H1 (cell line): ENCODE measurements at regions not wholly inside any gene's neighbourhood (a gene's known extent, or its start where the extent isn't known, plus 50 kb on each side); places are given as distances from the start of the nearest gene placed in this dataset.

Experiments
- ASH2L ChIP-seq: fragments of 200-600, 300-600 bp; sonication (generic); IDR thresholded peaks from one replicate; pipeline ENCODE4 v1.7.1; 2017; ENCODE audit warnings: low read length
- JUN ChIP-seq: IDR thresholded peaks from 2 replicates; pipeline ENCODE4 v1.6.1; 2011; ENCODE audit warnings: low read depth, mild to moderate bottlenecking, improper control_type of control experiment, low read length
- RNF2 ChIP-seq: fragments of 200-900, 300-1000 bp; sonication (generic); IDR thresholded peaks from 2 replicates; pipeline ENCODE4 v1.7.1; 2016; ENCODE audit warnings: borderline replicate concordance, low read depth, mild to moderate bottlenecking, antibody characterized with exemption, low read length; ENCODE audit not compliant: poor library complexity, severe bottlenecking; ENCODE audit errors: missing control alignments
- SAP30 ChIP-seq: fragments of 300-600 bp; sonication (generic); IDR thresholded peaks from 2 replicates; pipeline ENCODE4 v1.7.1; 2012; ENCODE audit warnings: low read length, moderate library complexity, mild to moderate bottlenecking, inconsistent platforms; ENCODE audit not compliant: insufficient read depth, insufficient replicate concordance
- SIRT6 ChIP-seq: IDR thresholded peaks from one replicate; pipeline ENCODE4 v1.7.1; 2012; ENCODE audit warnings: low read length, inconsistent platforms
- SUZ12 ChIP-seq: fragments of 200-600 bp; sonication (generic); IDR thresholded peaks from 2 replicates; pipeline ENCODE4 v1.6.1; 2012; ENCODE audit warnings: mild to moderate bottlenecking, inconsistent platforms, low read length, moderate library complexity, mixed read lengths
- TF ChIP-seq, protein P1 (sequence below): fragments of 300-600 bp; sonication (generic); IDR thresholded peaks from 2 replicates; pipeline ENCODE4 v1.7.1; 2012; ENCODE audit warnings: low read length, moderate library complexity, mild to moderate bottlenecking, inconsistent platforms; ENCODE audit not compliant: insufficient replicate concordance
- TF ChIP-seq, protein P2 (sequence below): IDR thresholded peaks from 2 replicates; pipeline ENCODE4 v1.6.1; 2011; ENCODE audit warnings: low read depth, mild to moderate bottlenecking, low read length; ENCODE audit not compliant: insufficient read depth
- TF ChIP-seq, protein P3 (sequence below): IDR thresholded peaks from 2 replicates; pipeline ENCODE4 v1.6.1; 2012; ENCODE audit warnings: inconsistent platforms

DNA sequence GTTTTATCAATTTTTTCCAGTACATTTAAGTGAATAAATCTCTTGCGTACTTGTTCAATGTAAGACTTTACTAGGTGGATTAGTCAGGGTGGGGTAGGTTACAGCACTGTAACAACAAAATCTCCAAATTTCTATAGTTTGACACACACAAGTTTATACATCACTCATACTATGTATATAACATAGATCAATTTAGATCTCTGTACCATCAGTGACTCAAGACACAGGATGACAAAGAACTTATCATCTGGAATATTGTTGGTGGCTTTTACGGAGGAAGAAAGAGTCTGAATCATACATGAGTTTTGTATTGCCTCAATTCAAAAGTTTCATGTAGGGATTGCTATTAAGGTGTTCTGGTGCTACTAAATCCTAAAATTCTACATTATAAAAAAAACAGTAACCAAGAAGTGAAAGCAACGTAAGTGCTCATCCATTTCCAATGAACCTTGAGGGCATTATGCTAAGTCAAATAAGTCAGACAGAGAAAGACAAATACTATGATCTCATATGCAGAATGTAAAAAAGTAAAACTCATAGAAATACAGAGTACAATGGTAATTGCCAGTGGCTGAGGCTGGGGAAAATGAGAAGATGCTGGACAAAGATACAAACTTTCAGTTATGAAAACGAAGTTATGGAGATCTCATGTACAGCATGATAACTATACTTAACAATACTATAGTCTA, 98.0 kb upstream of the DKK2 start (continued):
- TF ChIP-seq, protein P1, sequence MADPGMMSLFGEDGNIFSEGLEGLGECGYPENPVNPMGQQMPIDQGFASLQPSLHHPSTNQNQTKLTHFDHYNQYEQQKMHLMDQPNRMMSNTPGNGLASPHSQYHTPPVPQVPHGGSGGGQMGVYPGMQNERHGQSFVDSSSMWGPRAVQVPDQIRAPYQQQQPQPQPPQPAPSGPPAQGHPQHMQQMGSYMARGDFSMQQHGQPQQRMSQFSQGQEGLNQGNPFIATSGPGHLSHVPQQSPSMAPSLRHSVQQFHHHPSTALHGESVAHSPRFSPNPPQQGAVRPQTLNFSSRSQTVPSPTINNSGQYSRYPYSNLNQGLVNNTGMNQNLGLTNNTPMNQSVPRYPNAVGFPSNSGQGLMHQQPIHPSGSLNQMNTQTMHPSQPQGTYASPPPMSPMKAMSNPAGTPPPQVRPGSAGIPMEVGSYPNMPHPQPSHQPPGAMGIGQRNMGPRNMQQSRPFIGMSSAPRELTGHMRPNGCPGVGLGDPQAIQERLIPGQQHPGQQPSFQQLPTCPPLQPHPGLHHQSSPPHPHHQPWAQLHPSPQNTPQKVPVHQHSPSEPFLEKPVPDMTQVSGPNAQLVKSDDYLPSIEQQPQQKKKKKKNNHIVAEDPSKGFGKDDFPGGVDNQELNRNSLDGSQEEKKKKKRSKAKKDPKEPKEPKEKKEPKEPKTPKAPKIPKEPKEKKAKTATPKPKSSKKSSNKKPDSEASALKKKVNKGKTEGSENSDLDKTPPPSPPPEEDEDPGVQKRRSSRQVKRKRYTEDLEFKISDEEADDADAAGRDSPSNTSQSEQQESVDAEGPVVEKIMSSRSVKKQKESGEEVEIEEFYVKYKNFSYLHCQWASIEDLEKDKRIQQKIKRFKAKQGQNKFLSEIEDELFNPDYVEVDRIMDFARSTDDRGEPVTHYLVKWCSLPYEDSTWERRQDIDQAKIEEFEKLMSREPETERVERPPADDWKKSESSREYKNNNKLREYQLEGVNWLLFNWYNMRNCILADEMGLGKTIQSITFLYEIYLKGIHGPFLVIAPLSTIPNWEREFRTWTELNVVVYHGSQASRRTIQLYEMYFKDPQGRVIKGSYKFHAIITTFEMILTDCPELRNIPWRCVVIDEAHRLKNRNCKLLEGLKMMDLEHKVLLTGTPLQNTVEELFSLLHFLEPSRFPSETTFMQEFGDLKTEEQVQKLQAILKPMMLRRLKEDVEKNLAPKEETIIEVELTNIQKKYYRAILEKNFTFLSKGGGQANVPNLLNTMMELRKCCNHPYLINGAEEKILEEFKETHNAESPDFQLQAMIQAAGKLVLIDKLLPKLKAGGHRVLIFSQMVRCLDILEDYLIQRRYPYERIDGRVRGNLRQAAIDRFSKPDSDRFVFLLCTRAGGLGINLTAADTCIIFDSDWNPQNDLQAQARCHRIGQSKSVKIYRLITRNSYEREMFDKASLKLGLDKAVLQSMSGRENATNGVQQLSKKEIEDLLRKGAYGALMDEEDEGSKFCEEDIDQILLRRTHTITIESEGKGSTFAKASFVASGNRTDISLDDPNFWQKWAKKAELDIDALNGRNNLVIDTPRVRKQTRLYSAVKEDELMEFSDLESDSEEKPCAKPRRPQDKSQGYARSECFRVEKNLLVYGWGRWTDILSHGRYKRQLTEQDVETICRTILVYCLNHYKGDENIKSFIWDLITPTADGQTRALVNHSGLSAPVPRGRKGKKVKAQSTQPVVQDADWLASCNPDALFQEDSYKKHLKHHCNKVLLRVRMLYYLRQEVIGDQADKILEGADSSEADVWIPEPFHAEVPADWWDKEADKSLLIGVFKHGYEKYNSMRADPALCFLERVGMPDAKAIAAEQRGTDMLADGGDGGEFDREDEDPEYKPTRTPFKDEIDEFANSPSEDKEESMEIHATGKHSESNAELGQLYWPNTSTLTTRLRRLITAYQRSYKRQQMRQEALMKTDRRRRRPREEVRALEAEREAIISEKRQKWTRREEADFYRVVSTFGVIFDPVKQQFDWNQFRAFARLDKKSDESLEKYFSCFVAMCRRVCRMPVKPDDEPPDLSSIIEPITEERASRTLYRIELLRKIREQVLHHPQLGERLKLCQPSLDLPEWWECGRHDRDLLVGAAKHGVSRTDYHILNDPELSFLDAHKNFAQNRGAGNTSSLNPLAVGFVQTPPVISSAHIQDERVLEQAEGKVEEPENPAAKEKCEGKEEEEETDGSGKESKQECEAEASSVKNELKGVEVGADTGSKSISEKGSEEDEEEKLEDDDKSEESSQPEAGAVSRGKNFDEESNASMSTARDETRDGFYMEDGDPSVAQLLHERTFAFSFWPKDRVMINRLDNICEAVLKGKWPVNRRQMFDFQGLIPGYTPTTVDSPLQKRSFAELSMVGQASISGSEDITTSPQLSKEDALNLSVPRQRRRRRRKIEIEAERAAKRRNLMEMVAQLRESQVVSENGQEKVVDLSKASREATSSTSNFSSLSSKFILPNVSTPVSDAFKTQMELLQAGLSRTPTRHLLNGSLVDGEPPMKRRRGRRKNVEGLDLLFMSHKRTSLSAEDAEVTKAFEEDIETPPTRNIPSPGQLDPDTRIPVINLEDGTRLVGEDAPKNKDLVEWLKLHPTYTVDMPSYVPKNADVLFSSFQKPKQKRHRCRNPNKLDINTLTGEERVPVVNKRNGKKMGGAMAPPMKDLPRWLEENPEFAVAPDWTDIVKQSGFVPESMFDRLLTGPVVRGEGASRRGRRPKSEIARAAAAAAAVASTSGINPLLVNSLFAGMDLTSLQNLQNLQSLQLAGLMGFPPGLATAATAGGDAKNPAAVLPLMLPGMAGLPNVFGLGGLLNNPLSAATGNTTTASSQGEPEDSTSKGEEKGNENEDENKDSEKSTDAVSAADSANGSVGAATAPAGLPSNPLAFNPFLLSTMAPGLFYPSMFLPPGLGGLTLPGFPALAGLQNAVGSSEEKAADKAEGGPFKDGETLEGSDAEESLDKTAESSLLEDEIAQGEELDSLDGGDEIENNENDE = no peak
- TF ChIP-seq RNF2 (no peak), SIRT6 (no peak), SUZ12 (no peak), SAP30 (no peak), ASH2L (no peak), JUN (no peak)
- TF ChIP-seq, protein P2, sequence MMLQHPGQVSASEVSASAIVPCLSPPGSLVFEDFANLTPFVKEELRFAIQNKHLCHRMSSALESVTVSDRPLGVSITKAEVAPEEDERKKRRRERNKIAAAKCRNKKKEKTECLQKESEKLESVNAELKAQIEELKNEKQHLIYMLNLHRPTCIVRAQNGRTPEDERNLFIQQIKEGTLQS = no peak
- TF ChIP-seq, protein P3, sequence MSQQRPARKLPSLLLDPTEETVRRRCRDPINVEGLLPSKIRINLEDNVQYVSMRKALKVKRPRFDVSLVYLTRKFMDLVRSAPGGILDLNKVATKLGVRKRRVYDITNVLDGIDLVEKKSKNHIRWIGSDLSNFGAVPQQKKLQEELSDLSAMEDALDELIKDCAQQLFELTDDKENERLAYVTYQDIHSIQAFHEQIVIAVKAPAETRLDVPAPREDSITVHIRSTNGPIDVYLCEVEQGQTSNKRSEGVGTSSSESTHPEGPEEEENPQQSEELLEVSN = no peak
